IMR-90 (cell line): ENCODE measurements at regions not wholly inside any gene's neighbourhood (a gene's known extent, or its start where the extent isn't known, plus 50 kb on each side); places are given as distances from the start of the nearest gene placed in this dataset.

ENCODE experiments used
- BHLHE40 ChIP-seq: fragments of 150-350 bp; IDR thresholded peaks from 2 replicates; pipeline ENCODE4 v1.6.1; 2016; ENCODE audit warnings: mild to moderate bottlenecking, low read depth, low read length
- MAFK ChIP-seq: IDR thresholded peaks from 2 replicates; pipeline ENCODE4 v1.6.1; 2012; ENCODE audit warnings: low read depth, low read length, improper control_type of control experiment
- MAZ ChIP-seq: IDR thresholded peaks from 2 replicates; pipeline ENCODE4 v1.6.1; 2012; ENCODE audit warnings: low read depth, mild to moderate bottlenecking, low read length, improper control_type of control experiment, moderate library complexity, borderline replicate concordance
- POLR2A ChIP-seq: IDR thresholded peaks from 2 replicates; pipeline ENCODE4 v1.6.1; 2012; ENCODE audit warnings: mild to moderate bottlenecking, low read depth, low read length
- RAD21 ChIP-seq: IDR thresholded peaks from 2 replicates; pipeline ENCODE4 v1.6.1; 2012; ENCODE audit warnings: low read length, improper control_type of control experiment
- TF ChIP-seq, protein P1 (sequence below): conservative IDR thresholded peaks from 2 replicates; pipeline ENCODE4 v1.5.1; 2012; ENCODE audit warnings: mild to moderate bottlenecking, low read depth, low read length, improper control_type of control experiment
- TF ChIP-seq, protein P2 (sequence below): fragments of 150-350 bp; IDR thresholded peaks from 2 replicates; pipeline ENCODE4 v1.6.1; 2017; ENCODE audit warnings: mild to moderate bottlenecking, antibody characterized with exemption, low read length, low read depth
- TF ChIP-seq, protein P3 (sequence below): fragments of 150-350 bp; IDR thresholded peaks from 2 replicates; pipeline ENCODE4 v1.6.1; 2016; ENCODE audit warnings: low read depth, mild to moderate bottlenecking, low read length, moderate library complexity, borderline replicate concordance

DNA sequence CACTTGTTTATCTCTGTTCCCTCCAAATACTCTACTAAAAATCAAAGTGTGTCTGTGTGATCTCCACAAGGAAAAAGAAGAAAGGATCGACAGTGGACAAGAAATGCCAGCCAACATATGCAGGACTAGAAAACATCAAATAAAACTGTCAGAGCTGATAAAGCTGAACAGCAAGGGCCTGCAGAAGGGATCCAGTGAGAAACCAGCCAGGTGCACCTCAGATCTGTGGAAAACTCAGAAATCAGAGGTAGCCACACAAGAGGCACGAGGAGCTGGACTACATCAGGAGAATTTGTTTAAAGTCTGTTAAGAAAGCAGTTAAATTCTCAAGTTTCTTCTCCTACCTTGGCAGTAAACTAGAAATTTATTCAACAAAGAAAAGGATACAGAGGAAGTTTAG is 135.2 kb downstream of the SUCLG1 start:
- TF ChIP-seq, protein P1, sequence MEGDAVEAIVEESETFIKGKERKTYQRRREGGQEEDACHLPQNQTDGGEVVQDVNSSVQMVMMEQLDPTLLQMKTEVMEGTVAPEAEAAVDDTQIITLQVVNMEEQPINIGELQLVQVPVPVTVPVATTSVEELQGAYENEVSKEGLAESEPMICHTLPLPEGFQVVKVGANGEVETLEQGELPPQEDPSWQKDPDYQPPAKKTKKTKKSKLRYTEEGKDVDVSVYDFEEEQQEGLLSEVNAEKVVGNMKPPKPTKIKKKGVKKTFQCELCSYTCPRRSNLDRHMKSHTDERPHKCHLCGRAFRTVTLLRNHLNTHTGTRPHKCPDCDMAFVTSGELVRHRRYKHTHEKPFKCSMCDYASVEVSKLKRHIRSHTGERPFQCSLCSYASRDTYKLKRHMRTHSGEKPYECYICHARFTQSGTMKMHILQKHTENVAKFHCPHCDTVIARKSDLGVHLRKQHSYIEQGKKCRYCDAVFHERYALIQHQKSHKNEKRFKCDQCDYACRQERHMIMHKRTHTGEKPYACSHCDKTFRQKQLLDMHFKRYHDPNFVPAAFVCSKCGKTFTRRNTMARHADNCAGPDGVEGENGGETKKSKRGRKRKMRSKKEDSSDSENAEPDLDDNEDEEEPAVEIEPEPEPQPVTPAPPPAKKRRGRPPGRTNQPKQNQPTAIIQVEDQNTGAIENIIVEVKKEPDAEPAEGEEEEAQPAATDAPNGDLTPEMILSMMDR, result no peak
- TF ChIP-seq MAZ, result no peak
- TF ChIP-seq, protein P2, sequence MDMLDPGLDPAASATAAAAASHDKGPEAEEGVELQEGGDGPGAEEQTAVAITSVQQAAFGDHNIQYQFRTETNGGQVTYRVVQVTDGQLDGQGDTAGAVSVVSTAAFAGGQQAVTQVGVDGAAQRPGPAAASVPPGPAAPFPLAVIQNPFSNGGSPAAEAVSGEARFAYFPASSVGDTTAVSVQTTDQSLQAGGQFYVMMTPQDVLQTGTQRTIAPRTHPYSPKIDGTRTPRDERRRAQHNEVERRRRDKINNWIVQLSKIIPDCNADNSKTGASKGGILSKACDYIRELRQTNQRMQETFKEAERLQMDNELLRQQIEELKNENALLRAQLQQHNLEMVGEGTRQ, result no peak
- no peak for TF ChIP-seq POLR2A
- no peak for TF ChIP-seq RAD21
- no peak for TF ChIP-seq BHLHE40
- TF ChIP-seq MAFK, result no peak
- TF ChIP-seq, protein P3, sequence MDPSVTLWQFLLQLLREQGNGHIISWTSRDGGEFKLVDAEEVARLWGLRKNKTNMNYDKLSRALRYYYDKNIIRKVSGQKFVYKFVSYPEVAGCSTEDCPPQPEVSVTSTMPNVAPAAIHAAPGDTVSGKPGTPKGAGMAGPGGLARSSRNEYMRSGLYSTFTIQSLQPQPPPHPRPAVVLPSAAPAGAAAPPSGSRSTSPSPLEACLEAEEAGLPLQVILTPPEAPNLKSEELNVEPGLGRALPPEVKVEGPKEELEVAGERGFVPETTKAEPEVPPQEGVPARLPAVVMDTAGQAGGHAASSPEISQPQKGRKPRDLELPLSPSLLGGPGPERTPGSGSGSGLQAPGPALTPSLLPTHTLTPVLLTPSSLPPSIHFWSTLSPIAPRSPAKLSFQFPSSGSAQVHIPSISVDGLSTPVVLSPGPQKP, result no peak
